Fibroblast of lung (primary cell): ENCODE measurements at regions not wholly inside any gene's neighbourhood (a gene's known extent, or its start where the extent isn't known, plus 50 kb on each side); places are given as distances from the start of the nearest gene placed in this dataset.

Experiments
- DNase-seq, 2 donors: peaks; one replicate each; pipeline versions ENCODE4 v3.0.0 to v3.0.0-alpha.2; 2010; ENCODE audit warnings: low read depth in 2 of 2
- H2AFZ ChIP-seq: 2 replicates; pipeline ENCODE4 v1.5.1; 2012; ENCODE audit warnings: low read length, control low read depth, inconsistent platforms
- H3K27ac ChIP-seq: 2 replicates; pipeline ENCODE4 v1.5.1; 2011; ENCODE audit warnings: low read length, control low read depth; ENCODE audit not compliant: insufficient read depth
- H3K27me3 ChIP-seq: 2 replicates; pipeline ENCODE4 v1.5.1; 2011; ENCODE audit warnings: mild to moderate bottlenecking, low read length; ENCODE audit not compliant: control insufficient read depth, insufficient read depth
- H3K36me3 ChIP-seq: 2 replicates; pipeline ENCODE4 v1.5.1; 2011; ENCODE audit warnings: low read length; ENCODE audit not compliant: control insufficient read depth, insufficient read depth
- H3K4me1 ChIP-seq: 2 replicates; pipeline ENCODE4 v1.5.1; 2011; ENCODE audit warnings: low read length; ENCODE audit not compliant: control insufficient read depth, insufficient read depth; ENCODE audit errors: extremely low read depth
- H3K4me2 ChIP-seq: 2 replicates; pipeline ENCODE4 v1.5.1; 2011; ENCODE audit warnings: low read length, control low read depth; ENCODE audit not compliant: insufficient read depth; ENCODE audit errors: extremely low read depth
- H3K4me3 ChIP-seq, 4 experiments: fragments of 200-600 bp in 1 of 4; sonication (generic) in 1 of 4; replicated peaks in 1 of 4; 2 replicates each; pipeline ENCODE4 v1.5.1; 2011 to 2016; ENCODE audit warnings: low read length in 4 of 4, low read depth in 3 of 4, mild to moderate bottlenecking in 3 of 4, control low read depth in 2 of 4, inconsistent platforms in 1 of 4, mixed read lengths in 1 of 4; ENCODE audit not compliant: insufficient read depth in 1 of 4; ENCODE audit errors: control extremely low read depth in 1 of 4
- H3K79me2 ChIP-seq: 2 replicates; pipeline ENCODE4 v1.5.1; 2012; ENCODE audit warnings: mild to moderate bottlenecking, low read length, inconsistent platforms; ENCODE audit not compliant: control insufficient read depth, insufficient read depth
- H3K9ac ChIP-seq: 2 replicates; pipeline ENCODE4 v1.5.1; 2011; ENCODE audit warnings: mild to moderate bottlenecking, low read length, control low read depth; ENCODE audit not compliant: insufficient read depth
- H3K9me3 ChIP-seq: 2 replicates; pipeline ENCODE4 v1.5.1; 2012; ENCODE audit warnings: low read depth, low read length; ENCODE audit not compliant: control insufficient read depth, insufficient read depth
- H4K20me1 ChIP-seq: 2 replicates; pipeline ENCODE4 v1.5.1; 2011; ENCODE audit warnings: low read length; ENCODE audit not compliant: control insufficient read depth, insufficient read depth; ENCODE audit errors: extremely low read depth
- EZH2 ChIP-seq: IDR thresholded peaks from 2 replicates; pipeline ENCODE4 v1.5.1; 2012; ENCODE audit warnings: low read length, control low read depth, mild to moderate bottlenecking; ENCODE audit errors: missing control alignments
- TF ChIP-seq, protein P1 (sequence below), 2 donors: IDR thresholded peaks in 1 of 2; conservative IDR thresholded peaks in 1 of 2; 1 replicate in 1 of 2; 2 replicates in 1 of 2; pipeline ENCODE4 v1.5.1; 2011 to 2012; ENCODE audit warnings: low read length in 2 of 2, control low read depth in 1 of 2, inconsistent platforms in 1 of 2, low read depth in 1 of 2, mild to moderate bottlenecking in 1 of 2

DNA sequence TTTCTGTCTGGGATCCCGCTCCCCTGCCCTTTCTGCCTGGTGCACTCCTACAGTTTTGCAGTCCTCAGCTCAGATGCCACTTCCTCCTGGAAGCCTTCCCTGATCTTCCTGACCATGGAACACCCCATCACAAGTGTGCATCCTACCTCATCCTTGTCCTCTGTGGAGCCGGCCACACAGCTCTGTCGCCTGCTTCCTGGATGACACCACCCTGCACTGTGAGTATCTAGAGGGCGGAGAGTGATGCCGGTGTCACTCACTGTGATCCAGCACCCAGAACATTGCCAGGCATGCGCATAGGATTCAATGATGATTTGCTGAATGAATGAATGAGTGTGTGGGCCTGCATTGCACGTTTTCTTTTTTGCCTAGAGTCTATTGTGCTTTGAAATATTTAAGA, 529.9 kb downstream of the TCERG1L start:
- Histone ChIP-seq H2AFZ (no peak overlapping the region), H4K20me1 (no peaks in the 10 kb centered on the region), H3K4me3 (no peak overlapping the region), H3K4me1 (no peaks in the 10 kb centered on the region), H3K79me2 (no peaks in the 10 kb centered on the region), H3K27me3 (no peaks in the 10 kb centered on the region), H3K9me3 (no peaks in the 10 kb centered on the region), H3K27ac (no peak overlapping the region), H3K9ac (no peak overlapping the region), H3K4me2 (no peak overlapping the region), H3K36me3 (no peaks in the 10 kb centered on the region)
- TF ChIP-seq, protein P1, sequence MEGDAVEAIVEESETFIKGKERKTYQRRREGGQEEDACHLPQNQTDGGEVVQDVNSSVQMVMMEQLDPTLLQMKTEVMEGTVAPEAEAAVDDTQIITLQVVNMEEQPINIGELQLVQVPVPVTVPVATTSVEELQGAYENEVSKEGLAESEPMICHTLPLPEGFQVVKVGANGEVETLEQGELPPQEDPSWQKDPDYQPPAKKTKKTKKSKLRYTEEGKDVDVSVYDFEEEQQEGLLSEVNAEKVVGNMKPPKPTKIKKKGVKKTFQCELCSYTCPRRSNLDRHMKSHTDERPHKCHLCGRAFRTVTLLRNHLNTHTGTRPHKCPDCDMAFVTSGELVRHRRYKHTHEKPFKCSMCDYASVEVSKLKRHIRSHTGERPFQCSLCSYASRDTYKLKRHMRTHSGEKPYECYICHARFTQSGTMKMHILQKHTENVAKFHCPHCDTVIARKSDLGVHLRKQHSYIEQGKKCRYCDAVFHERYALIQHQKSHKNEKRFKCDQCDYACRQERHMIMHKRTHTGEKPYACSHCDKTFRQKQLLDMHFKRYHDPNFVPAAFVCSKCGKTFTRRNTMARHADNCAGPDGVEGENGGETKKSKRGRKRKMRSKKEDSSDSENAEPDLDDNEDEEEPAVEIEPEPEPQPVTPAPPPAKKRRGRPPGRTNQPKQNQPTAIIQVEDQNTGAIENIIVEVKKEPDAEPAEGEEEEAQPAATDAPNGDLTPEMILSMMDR (conservative IDR thresholded peaks at IDR 0.05 in 1 of 2, IDR thresholded peaks at IDR 0.05 in 1 of 2; ENCODE audit: low read depth in 1 of 2, low read length in 2 of 2): no peak
- TF ChIP-seq EZH2: no peak
- no peak for DNase-seq

DNA sequence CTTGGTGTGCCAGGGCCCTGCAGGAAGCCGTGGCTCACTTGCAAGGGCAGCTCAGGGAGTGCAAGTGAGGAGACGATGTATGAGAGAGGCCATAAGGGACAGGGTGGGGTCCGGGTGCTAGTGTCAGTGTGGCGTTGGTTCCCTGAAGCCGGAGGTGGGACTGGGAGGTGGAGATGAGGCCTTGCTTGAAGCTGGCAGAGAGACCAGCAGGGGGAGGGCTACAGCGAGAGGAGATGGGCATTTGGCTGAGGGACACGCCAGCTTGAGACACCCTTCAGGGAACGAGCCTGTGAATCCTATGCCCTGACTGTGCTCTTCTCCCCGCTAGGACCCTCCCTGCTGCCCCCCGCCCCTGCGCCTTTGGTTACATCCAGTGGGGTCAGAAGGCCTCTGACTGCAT, 529.1 kb downstream of the TCERG1L start:
- Histone ChIP-seq H3K27ac (no peak overlapping the region), H3K4me2 (no peak overlapping the region), H3K4me3 (no peak overlapping the region), H3K9ac (no peak overlapping the region), H3K27me3 (no peaks in the 10 kb centered on the region), H4K20me1 (no peaks in the 10 kb centered on the region), H3K9me3 (no peaks in the 10 kb centered on the region), H2AFZ (no peak overlapping the region), H3K79me2 (no peaks in the 10 kb centered on the region), H3K36me3 (no peaks in the 10 kb centered on the region), H3K4me1 (no peaks in the 10 kb centered on the region)
- TF ChIP-seq, protein P1 (conservative IDR thresholded peaks at IDR 0.05 in 1 of 2, IDR thresholded peaks at IDR 0.05 in 1 of 2; ENCODE audit: low read depth in 1 of 2, low read length in 2 of 2): no peak
- TF ChIP-seq EZH2: no peak
- no peak for DNase-seq

DNA sequence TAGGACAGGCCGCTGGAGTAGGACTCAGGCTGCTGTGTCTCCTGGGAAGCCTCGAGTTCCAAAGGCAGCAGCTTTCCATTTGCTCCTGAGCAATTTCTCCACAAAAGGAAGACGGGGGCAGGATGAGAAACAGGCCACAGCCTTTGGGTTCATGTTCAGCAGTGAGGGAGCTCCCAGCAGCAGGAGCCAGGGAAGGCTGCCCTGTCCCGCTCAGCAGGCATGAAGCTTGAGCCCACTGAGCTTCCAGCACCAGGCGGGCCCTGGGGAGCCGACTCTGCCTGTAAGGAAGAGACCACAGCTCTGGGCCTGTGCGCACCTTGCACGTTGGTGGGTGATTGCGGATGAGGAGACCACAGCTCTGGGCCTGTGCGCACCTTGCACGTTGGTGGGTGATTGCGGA, 527.2 kb downstream of the TCERG1L start:
- H4K20me1 ChIP-seq: no peaks in the 10 kb centered on the region
- no peak overlapping the region for H3K4me2 ChIP-seq
- H3K36me3 ChIP-seq: no peaks in the 10 kb centered on the region
- no peaks in the 10 kb centered on the region for H3K27me3 ChIP-seq
- no peak for DNase-seq
- H3K4me1 ChIP-seq: no peaks in the 10 kb centered on the region
- H3K79me2 ChIP-seq: no peaks in the 10 kb centered on the region
- H3K4me3 ChIP-seq: no peak overlapping the region
- TF ChIP-seq, protein P1 (conservative IDR thresholded peaks at IDR 0.05 in 1 of 2, IDR thresholded peaks at IDR 0.05 in 1 of 2; ENCODE audit: low read depth in 1 of 2, low read length in 2 of 2): no peak
- no peak for TF ChIP-seq EZH2
- H2AFZ ChIP-seq: no peak overlapping the region
- H3K9me3 ChIP-seq: no peaks in the 10 kb centered on the region
- no peak overlapping the region for H3K9ac ChIP-seq
- H3K27ac ChIP-seq: no peak overlapping the region
